GM23338 (cell line): ENCODE measurements at regions not wholly inside any gene's neighbourhood (a gene's known extent, or its start where the extent isn't known, plus 50 kb on each side); places are given as distances from the start of the nearest gene placed in this dataset.

Experiments used
- ATAC-seq: fragments of 200-7000 bp; cut with Tn5 transposase; 3 replicates; pipeline ENCODE4 v1.9.1; 2020
- DNase-seq: peaks from one replicate; pipeline ENCODE4 v3.0.0-alpha.2; 2015; ENCODE audit warnings: low spot score
- H2AFZ ChIP-seq: fragments of 200-600 bp; sonication (generic); 2 replicates; pipeline ENCODE4 v1.8.0; 2016; ENCODE audit warnings: antibody characterized with exemption, mild to moderate bottlenecking, moderate library complexity
- H3F3A ChIP-seq: fragments of 200-600 bp; sonication (generic); replicated peaks from 2 replicates; pipeline ENCODE4 v1.8.0; 2017; ENCODE audit warnings: antibody characterized with exemption, mixed run types, low read depth
- H3K27ac ChIP-seq: fragments of 200-600 bp; sonication (generic); 2 replicates; pipeline ENCODE4 v1.6.1; 2016; ENCODE audit warnings: low read depth
- H3K27me3 ChIP-seq: fragments of 200-600 bp; sonication (generic); 2 replicates; pipeline ENCODE4 v1.8.0; 2016; ENCODE audit warnings: mild to moderate bottlenecking, mixed run types, moderate library complexity; ENCODE audit not compliant: insufficient read depth
- H3K36me3 ChIP-seq: fragments of 200-600 bp; sonication (generic); 2 replicates; pipeline ENCODE4 v1.8.0; 2016; ENCODE audit warnings: mild to moderate bottlenecking; ENCODE audit not compliant: insufficient read depth
- H3K4me1 ChIP-seq: fragments of 200-600 bp; sonication (generic); 2 replicates; pipeline ENCODE4 v1.8.0; 2016; ENCODE audit warnings: mild to moderate bottlenecking, moderate library complexity; ENCODE audit not compliant: insufficient read depth
- H3K4me2 ChIP-seq: fragments of 200-600 bp; sonication (generic); 2 replicates; pipeline ENCODE4 v1.7.1; 2017; ENCODE audit warnings: mixed run types
- H3K4me3 ChIP-seq: fragments of 200-600 bp; sonication (generic); 2 replicates; pipeline ENCODE4 v1.6.1; 2016; ENCODE audit warnings: mixed run types
- H3K79me2 ChIP-seq: fragments of 200-600 bp; sonication (generic); replicated peaks from 2 replicates; pipeline ENCODE4 v1.8.0; 2017; ENCODE audit warnings: mild to moderate bottlenecking; ENCODE audit not compliant: insufficient read depth
- H3K9me2 ChIP-seq: fragments of 200-600 bp; sonication (generic); 2 replicates; pipeline ENCODE4 v1.8.0; 2017; ENCODE audit not compliant: insufficient read depth
- H4K20me1 ChIP-seq: fragments of 200-600 bp; sonication (generic); replicated peaks from 2 replicates; pipeline ENCODE4 v1.8.0; 2017; ENCODE audit warnings: mild to moderate bottlenecking; ENCODE audit not compliant: insufficient read depth
- H3K27ac Mint-ChIP-seq: 2 replicates; pipeline ENCODE4 v1.8.0; 2020; ENCODE audit warnings: inconsistent platforms, mild to moderate bottlenecking, moderate library complexity, mixed read lengths
- H3K27me3 Mint-ChIP-seq: 3 replicates; pipeline ENCODE4 v1.8.0; 2022; ENCODE audit warnings: low read depth, mild to moderate bottlenecking, moderate library complexity, mixed read lengths, inconsistent platforms; ENCODE audit not compliant: insufficient read depth, poor library complexity
- H3K36me3 Mint-ChIP-seq: 3 replicates; pipeline ENCODE4 v1.8.0; 2021; ENCODE audit warnings: low read depth, mild to moderate bottlenecking, inconsistent platforms, moderate library complexity, mixed read lengths
- H3K4me1 Mint-ChIP-seq: 3 replicates; pipeline ENCODE4 v1.8.0; 2020; ENCODE audit warnings: mild to moderate bottlenecking, inconsistent platforms, mixed read lengths
- H3K4me3 Mint-ChIP-seq: 3 replicates; pipeline ENCODE4 v1.8.0; 2021; ENCODE audit warnings: moderate library complexity, mild to moderate bottlenecking, inconsistent platforms, mixed read lengths
- H3K9me3 Mint-ChIP-seq: 3 replicates; pipeline ENCODE4 v1.8.0; 2020; ENCODE audit warnings: moderate library complexity, mild to moderate bottlenecking, inconsistent platforms, mixed read lengths
- CREB1 ChIP-seq: fragments of 250-450 bp; sonication (Bioruptor Pico); IDR thresholded peaks from 2 replicates; pipeline ENCODE4 v1.5.0; 2020; ENCODE audit warnings: low read depth, mild to moderate bottlenecking, moderate library complexity
- EZH2 ChIP-seq: fragments of 200-600 bp; sonication (generic); IDR thresholded peaks from one replicate; pipeline ENCODE4 v1.8.0; 2017; ENCODE audit warnings: antibody characterized with exemption, mild to moderate bottlenecking, low read depth; ENCODE audit not compliant: unreplicated experiment
- JUNB ChIP-seq: IDR thresholded peaks from one replicate; pipeline ENCODE4 v1.6.1; 2016; ENCODE audit warnings: antibody characterized with exemption; ENCODE audit not compliant: unreplicated experiment
- POLR2AphosphoS5 ChIP-seq: IDR thresholded peaks from 2 replicates; pipeline ENCODE4 v1.6.1; 2016; ENCODE audit warnings: antibody characterized with exemption, low read depth
- ZNF114 ChIP-seq: fragments of 250-450 bp; sonication (Bioruptor Pico); IDR thresholded peaks from 2 replicates; pipeline ENCODE4 v1.5.0; 2020; ENCODE audit warnings: mild to moderate bottlenecking, moderate library complexity
- ZNF331 ChIP-seq: fragments of 250-450 bp; sonication (Bioruptor Pico); IDR thresholded peaks from 2 replicates; pipeline ENCODE4 v1.5.0; 2020; ENCODE audit warnings: low read depth, mild to moderate bottlenecking, moderate library complexity
- TF ChIP-seq, protein P1 (sequence below): IDR thresholded peaks from 2 replicates; pipeline ENCODE4 v1.6.1; 2016; ENCODE audit warnings: antibody characterized with exemption
- TF ChIP-seq, protein P2 (sequence below): IDR thresholded peaks from one replicate; pipeline ENCODE4 v1.6.1; 2018; ENCODE audit warnings: antibody characterized with exemption; ENCODE audit not compliant: unreplicated experiment
- TF ChIP-seq, protein P3 (sequence below): fragments of 250-450 bp; sonication (Bioruptor Pico); IDR thresholded peaks from 2 replicates; pipeline ENCODE4 v1.5.0; 2020; ENCODE audit warnings: mild to moderate bottlenecking, moderate library complexity

DNA sequence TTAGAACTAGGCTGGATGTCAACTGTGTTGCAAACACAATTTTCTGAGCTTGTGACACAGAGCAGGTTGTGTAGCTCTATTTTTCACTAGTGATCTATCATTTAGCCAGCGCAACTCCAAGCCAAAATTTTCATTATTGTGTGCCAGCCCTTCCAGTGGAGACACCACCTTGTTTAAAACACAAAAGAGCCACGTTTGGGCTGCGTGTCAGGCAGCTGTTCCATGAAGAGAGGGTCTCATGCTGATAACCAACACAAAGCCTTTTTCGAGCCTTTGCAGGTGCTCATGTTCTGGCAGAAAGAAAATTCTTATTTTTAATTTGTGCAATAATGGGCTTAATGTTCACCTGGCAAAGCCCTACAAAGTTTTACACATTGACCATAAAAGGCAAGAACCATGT lies 237.6 kb upstream of the RGMB start:
- Mint-ChIP-seq H3K36me3 (peaks cover 2% of the 10 kb centered on the region; the same call in 1 of the 3 replicates), H3K27me3 (no peaks in the 10 kb centered on the region), H3K9me3 (peaks cover 3% of the 10 kb centered on the region), H3K4me1 (peaks cover 13% of the 10 kb centered on the region), H3K4me3 (no peak overlapping the region), H3K27ac (no peak overlapping the region)
- Histone ChIP-seq H3K27ac (no peak overlapping the region), H3K36me3 (no peaks in the 10 kb centered on the region), H3K4me3 (no peak overlapping the region), H3K4me1 (peaks cover 4% of the 10 kb centered on the region; the same call in 1 of the 2 replicates), H2AFZ (no peak overlapping the region), H3K27me3 (no peaks in the 10 kb centered on the region), H4K20me1 (no peaks in the 10 kb centered on the region), H3K4me2 (no peak overlapping the region), H3K9me2 (no peaks in the 10 kb centered on the region), H3K79me2 (no peaks in the 10 kb centered on the region), H3F3A (no peaks in the 10 kb centered on the region)
- TF ChIP-seq, protein P1, sequence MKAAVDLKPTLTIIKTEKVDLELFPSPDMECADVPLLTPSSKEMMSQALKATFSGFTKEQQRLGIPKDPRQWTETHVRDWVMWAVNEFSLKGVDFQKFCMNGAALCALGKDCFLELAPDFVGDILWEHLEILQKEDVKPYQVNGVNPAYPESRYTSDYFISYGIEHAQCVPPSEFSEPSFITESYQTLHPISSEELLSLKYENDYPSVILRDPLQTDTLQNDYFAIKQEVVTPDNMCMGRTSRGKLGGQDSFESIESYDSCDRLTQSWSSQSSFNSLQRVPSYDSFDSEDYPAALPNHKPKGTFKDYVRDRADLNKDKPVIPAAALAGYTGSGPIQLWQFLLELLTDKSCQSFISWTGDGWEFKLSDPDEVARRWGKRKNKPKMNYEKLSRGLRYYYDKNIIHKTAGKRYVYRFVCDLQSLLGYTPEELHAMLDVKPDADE: no peak
- TF ChIP-seq, protein P2, sequence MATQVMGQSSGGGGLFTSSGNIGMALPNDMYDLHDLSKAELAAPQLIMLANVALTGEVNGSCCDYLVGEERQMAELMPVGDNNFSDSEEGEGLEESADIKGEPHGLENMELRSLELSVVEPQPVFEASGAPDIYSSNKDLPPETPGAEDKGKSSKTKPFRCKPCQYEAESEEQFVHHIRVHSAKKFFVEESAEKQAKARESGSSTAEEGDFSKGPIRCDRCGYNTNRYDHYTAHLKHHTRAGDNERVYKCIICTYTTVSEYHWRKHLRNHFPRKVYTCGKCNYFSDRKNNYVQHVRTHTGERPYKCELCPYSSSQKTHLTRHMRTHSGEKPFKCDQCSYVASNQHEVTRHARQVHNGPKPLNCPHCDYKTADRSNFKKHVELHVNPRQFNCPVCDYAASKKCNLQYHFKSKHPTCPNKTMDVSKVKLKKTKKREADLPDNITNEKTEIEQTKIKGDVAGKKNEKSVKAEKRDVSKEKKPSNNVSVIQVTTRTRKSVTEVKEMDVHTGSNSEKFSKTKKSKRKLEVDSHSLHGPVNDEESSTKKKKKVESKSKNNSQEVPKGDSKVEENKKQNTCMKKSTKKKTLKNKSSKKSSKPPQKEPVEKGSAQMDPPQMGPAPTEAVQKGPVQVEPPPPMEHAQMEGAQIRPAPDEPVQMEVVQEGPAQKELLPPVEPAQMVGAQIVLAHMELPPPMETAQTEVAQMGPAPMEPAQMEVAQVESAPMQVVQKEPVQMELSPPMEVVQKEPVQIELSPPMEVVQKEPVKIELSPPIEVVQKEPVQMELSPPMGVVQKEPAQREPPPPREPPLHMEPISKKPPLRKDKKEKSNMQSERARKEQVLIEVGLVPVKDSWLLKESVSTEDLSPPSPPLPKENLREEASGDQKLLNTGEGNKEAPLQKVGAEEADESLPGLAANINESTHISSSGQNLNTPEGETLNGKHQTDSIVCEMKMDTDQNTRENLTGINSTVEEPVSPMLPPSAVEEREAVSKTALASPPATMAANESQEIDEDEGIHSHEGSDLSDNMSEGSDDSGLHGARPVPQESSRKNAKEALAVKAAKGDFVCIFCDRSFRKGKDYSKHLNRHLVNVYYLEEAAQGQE: no peak
- TF ChIP-seq ZNF114 (CRISPR knock-in tag) (no peak), CREB1 (no peak), JUNB (no peak), EZH2 (no peak), ZNF331 (CRISPR knock-in tag) (no peak), POLR2AphosphoS5 (no peak)
- TF ChIP-seq, protein P3, sequence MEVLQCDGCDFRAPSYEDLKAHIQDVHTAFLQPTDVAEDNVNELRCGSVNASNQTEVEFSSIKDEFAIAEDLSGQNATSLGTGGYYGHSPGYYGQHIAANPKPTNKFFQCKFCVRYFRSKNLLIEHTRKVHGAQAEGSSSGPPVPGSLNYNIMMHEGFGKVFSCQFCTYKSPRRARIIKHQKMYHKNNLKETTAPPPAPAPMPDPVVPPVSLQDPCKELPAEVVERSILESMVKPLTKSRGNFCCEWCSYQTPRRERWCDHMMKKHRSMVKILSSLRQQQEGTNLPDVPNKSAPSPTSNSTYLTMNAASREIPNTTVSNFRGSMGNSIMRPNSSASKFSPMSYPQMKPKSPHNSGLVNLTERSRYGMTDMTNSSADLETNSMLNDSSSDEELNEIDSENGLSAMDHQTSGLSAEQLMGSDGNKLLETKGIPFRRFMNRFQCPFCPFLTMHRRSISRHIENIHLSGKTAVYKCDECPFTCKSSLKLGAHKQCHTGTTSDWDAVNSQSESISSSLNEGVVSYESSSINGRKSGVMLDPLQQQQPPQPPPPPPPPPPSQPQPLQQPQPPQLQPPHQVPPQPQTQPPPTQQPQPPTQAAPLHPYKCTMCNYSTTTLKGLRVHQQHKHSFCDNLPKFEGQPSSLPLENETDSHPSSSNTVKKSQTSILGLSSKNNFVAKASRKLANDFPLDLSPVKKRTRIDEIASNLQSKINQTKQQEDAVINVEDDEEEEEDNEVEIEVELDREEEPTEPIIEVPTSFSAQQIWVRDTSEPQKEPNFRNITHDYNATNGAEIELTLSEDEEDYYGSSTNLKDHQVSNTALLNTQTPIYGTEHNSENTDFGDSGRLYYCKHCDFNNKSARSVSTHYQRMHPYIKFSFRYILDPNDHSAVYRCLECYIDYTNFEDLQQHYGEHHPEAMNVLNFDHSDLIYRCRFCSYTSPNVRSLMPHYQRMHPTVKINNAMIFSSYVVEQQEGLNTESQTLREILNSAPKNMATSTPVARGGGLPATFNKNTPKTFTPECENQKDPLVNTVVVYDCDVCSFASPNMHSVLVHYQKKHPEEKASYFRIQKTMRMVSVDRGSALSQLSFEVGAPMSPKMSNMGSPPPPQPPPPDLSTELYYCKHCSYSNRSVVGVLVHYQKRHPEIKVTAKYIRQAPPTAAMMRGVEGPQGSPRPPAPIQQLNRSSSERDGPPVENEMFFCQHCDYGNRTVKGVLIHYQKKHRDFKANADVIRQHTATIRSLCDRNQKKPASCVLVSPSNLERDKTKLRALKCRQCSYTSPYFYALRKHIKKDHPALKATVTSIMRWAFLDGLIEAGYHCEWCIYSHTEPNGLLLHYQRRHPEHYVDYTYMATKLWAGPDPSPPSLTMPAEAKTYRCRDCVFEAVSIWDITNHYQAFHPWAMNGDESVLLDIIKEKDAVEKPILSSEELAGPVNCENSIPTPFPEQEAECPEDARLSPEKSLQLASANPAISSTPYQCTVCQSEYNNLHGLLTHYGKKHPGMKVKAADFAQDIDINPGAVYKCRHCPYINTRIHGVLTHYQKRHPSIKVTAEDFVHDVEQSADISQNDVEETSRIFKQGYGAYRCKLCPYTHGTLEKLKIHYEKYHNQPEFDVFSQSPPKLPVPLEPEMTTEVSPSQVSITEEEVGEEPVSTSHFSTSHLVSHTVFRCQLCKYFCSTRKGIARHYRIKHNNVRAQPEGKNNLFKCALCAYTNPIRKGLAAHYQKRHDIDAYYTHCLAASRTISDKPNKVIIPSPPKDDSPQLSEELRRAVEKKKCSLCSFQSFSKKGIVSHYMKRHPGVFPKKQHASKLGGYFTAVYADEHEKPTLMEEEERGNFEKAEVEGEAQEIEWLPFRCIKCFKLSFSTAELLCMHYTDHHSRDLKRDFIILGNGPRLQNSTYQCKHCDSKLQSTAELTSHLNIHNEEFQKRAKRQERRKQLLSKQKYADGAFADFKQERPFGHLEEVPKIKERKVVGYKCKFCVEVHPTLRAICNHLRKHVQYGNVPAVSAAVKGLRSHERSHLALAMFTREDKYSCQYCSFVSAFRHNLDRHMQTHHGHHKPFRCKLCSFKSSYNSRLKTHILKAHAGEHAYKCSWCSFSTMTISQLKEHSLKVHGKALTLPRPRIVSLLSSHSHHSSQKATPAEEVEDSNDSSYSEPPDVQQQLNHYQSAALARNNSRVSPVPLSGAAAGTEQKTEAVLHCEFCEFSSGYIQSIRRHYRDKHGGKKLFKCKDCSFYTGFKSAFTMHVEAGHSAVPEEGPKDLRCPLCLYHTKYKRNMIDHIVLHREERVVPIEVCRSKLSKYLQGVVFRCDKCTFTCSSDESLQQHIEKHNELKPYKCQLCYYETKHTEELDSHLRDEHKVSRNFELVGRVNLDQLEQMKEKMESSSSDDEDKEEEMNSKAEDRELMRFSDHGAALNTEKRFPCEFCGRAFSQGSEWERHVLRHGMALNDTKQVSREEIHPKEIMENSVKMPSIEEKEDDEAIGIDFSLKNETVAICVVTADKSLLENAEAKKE (CRISPR knock-in tag): no peak
- DNase-seq: no peak
- no peak for ATAC-seq
